GM19023 (cell line): ENCODE measurements at regions not wholly inside any gene's neighbourhood (a gene's known extent, or its start where the extent isn't known, plus 50 kb on each side); places are given as distances from the start of the nearest gene placed in this dataset.

Experiments
- ATAC-seq: cut with Tn5 transposase; IDR thresholded peaks from one replicate; pipeline ENCODE4 v1.9.1; 2021; ENCODE audit warnings: mild to moderate bottlenecking, moderate library complexity; ENCODE audit not compliant: unreplicated experiment

DNA sequence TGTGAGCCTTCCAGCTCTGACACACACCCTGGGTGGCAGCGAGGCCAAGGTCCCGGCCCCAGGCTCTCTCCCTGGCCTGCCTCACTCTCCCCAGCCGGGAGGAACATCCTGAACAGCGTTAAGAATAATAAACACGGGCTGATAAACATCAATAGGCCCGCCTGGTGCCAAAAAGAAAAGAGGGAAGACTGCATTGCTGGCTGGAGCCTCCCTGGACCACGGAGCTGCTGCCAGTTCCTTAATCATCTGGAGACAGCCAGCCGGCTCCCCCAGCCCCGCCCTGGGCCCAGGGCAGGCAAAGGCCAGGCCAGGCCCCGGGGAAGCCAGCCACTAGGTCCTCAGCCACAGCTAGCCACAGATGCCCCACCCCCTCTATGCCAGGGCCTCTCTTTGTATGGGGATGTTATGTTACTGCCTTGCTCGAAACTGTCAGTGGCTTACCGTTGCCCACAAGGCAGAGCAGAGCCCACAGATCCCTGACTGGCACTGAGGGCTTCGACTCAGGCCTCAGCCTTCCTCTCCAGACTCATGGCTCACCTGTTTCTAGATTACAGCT is 293.7 kb downstream of the DYSF start:
- no peak for ATAC-seq

DNA sequence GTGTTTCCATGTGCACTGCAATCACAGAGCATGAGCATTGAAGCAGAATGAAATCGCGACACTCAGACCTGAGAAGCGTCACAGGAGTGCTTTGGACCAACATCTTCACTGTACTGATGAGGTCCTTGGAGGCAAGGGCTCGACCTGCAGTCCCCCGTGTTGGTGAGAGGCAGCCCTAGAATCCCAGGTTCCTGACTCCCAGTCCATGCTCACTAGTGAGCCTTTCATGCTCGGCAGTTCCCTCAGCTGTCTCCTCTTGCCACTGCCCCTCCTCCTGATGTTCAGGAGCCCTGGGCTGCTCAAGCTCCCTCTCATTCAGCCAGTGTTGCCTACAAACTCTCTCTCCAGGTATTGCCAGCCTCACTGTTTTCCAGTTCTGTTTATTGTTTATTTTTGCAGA is 291.4 kb downstream of the DYSF start:
- ATAC-seq = no peak

DNA sequence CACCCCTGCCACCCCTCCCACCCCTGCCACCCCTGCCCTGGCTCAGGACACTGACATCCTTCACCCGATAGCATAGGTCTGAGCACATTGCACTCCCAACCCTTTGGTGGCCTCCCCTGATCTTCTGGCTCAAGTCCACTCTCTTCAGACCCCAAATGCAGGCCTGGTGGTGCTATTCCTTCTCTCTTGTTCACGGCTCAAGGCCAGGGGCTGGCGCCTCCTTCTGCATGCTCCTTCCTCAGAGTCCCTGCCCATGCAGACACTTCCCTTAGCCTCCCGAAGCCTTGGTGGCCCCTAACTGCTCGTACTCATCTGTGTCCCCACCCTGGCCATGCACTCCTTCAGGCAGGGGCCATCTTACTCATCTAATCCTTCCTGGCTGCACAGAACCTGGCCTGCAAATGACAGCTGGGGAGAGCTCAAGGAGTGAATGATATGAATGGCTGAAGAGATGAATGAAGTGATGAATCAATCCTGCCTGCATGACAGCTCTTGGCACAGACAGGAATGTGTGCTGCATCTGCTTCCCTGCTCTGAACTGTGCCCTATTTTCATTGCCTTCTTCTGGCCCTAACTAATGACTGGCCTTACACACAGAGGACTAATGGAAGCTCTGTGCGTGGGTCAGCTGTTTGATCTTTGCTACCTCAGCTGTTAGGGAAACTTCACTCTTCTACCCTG is 290.8 kb downstream of the DYSF start:
- ATAC-seq = no peak

DNA sequence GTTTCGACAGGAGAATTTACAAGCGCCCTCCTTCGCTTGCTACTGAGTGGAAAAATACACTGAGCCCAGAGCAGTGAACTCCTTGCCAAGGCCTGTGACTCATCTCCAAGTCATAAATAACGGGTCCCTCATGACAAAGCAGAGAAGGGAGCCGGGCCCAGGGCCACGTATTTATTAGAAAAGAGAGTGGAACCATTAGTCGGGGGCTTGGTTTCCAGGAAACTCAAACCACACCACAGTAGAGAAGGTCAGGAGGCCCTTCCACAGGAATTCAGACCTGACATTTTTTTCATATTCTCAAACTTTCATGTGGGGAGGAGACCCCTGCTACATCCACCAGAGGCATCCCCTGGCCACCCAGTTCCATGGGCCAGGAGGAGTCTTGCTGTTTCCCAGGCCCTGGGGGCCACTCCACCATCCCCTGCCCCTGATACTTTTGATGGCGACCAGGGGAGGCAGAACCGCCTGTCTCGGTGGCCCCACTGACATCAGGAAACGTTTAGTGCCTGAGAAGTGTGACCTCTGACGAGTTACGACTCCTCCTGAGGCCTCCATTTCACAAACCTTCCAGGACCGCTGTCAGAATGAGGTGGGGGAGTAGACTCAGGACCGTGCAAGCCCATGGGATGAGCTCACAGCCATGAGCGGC is 289.7 kb downstream of the DYSF start:
- no peak for ATAC-seq

DNA sequence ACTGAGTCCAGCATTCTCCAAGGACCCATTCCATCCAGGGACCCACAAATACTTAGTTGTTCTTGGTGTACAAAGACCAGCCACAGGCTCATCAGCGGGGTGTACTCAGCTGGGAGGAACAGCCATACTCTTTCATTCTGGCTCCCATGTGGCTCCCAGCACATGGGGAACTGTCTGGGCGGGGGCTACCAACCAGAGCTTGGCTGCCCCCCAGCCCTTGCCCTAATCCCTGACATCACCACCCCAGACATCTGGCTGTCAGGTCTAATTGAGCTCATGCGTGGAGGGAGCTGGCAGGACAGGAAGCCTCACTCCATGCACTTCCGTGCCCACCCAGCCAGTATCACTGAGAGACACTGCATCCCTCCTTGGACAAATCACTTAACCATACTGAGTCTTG is 283.6 kb downstream of the DYSF start:
- no peak for ATAC-seq

DNA sequence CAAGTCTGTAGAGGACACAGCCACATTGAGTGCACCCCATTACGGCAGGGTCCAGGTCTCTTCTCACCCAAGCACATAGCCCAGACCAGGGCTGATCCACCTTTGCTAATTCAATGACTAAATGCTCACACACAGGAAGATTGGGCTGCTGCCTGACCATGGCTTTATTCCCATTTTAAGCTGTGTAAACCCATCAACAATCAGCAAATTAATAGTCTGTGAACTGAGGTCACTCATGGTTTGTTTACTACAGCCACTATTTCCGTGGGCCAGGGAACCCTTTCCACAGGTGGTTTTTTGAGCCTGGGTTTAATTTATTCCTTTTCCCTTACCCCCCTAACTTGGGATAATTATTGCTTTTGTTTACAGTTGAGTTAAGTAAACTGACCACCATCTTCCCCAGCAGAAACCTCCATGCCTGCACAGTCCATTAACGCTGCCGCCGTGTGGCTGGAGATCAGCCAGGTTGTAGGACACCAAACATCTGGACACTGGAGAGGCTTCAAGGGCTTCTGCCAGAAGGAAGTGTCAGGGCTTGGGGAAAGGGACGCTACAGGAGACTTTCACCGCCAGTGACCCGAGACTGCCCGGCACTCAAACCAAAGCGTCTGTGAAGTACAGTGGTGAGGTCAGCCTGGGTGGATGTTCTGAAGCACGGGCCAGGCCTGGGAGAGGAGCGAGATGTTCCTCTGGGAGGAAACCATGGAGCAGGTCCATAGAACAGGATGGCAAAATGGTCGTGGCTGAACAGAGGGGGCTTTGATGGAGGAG is 282.9 kb downstream of the DYSF start:
- ATAC-seq = no peak
